WTC11 (cell line): ENCODE measurements at regions not wholly inside any gene's neighbourhood (a gene's known extent, or its start where the extent isn't known, plus 50 kb on each side); places are given as distances from the start of the nearest gene placed in this dataset.

Experiments
- ATAC-seq: fragments of 200-7000 bp; cut with Tn5 transposase; 2 replicates; pipeline ENCODE4 v1.10.0; 2021; ENCODE audit warnings: mild to moderate bottlenecking, moderate library complexity
- CTCF ChIA-PET: fragments of 300-600 bp; sonication (Branson Sonifier 250); formaldehyde crosslinking; loops from one replicate; lab custom pipeline; 2021; ENCODE audit warnings: antibody characterized with exemption; lab: Charles Lee
- POLR2A ChIA-PET: fragments of 350-600 bp; sonication (Branson Sonifier 250); formaldehyde crosslinking; loops from one replicate; lab custom pipeline; 2021; ENCODE audit warnings: antibody characterized with exemption; lab: Charles Lee
- DNase-seq: peaks from one replicate; pipeline ENCODE4 v3.0.0; 2021; ENCODE audit warnings: low spot score
- H3K27ac Mint-ChIP-seq: 2 replicates; pipeline ENCODE4 v1.8.0; 2021; ENCODE audit warnings: mixed read lengths
- H3K27me3 Mint-ChIP-seq: 2 replicates; pipeline ENCODE4 v1.8.0; 2021; ENCODE audit warnings: low read depth, mild to moderate bottlenecking, moderate library complexity, mixed read lengths
- H3K36me3 Mint-ChIP-seq: 2 replicates; pipeline ENCODE4 v1.8.0; 2021; ENCODE audit warnings: mixed read lengths
- H3K4me1 Mint-ChIP-seq: 2 replicates; pipeline ENCODE4 v1.8.0; 2022; ENCODE audit warnings: mixed read lengths
- H3K4me3 Mint-ChIP-seq: 2 replicates; pipeline ENCODE4 v1.8.0; 2021; ENCODE audit warnings: mild to moderate bottlenecking, moderate library complexity, mixed read lengths
- H3K9me3 Mint-ChIP-seq: 2 replicates; pipeline ENCODE4 v1.8.0; 2021; ENCODE audit warnings: mixed read lengths
- MYBL2 ChIP-seq: sonication (generic); formaldehyde crosslinking; IDR thresholded peaks from 2 replicates; pipeline ENCODE4 v1.8.1; 2023; ENCODE audit warnings: mild to moderate bottlenecking, moderate library complexity, missing genetic modification reagents
- NR1H2 ChIP-seq: sonication (generic); formaldehyde crosslinking; IDR thresholded peaks from 2 replicates; pipeline ENCODE4 v1.9.0; 2021; ENCODE audit warnings: mild to moderate bottlenecking, moderate library complexity, missing genetic modification reagents
- RORB ChIP-seq: fragments of 250-450 bp; sonication (Bioruptor Pico); IDR thresholded peaks from 2 replicates; pipeline ENCODE4 v1.9.0; 2021; ENCODE audit warnings: mild to moderate bottlenecking
- SOX15 ChIP-seq: fragments of 250-450 bp; sonication (Bioruptor Pico); IDR thresholded peaks from 2 replicates; pipeline ENCODE4 v1.9.0; 2021; ENCODE audit warnings: mild to moderate bottlenecking
- ZNF219 ChIP-seq: sonication (generic); formaldehyde crosslinking; IDR thresholded peaks from 2 replicates; pipeline ENCODE4 v1.8.0; 2023; ENCODE audit warnings: missing genetic modification reagents, mild to moderate bottlenecking, borderline replicate concordance
- ZNF317 ChIP-seq: sonication (generic); formaldehyde crosslinking; IDR thresholded peaks from 2 replicates; pipeline ENCODE4 v1.8.1; 2023; ENCODE audit warnings: low read depth, mild to moderate bottlenecking, moderate library complexity, missing genetic modification reagents, borderline replicate concordance
- TF ChIP-seq, protein P1 (sequence below): fragments of 250-450 bp; sonication (Bioruptor Pico); conservative IDR thresholded peaks from 2 replicates; pipeline ENCODE4 v1.9.0; 2021; ENCODE audit warnings: mild to moderate bottlenecking
- TF ChIP-seq, protein P2 (sequence below): sonication (generic); formaldehyde crosslinking; IDR thresholded peaks from 2 replicates; pipeline ENCODE4 v1.8.0; 2022; ENCODE audit warnings: missing genetic modification reagents
- TF ChIP-seq, protein P3 (sequence below): fragments of 250-450 bp; sonication (Bioruptor Pico); IDR thresholded peaks from 2 replicates; pipeline ENCODE4 v1.9.0; 2021; ENCODE audit warnings: mild to moderate bottlenecking, borderline replicate concordance
- TF ChIP-seq, protein P4 (sequence below): fragments of 250-450 bp; sonication (Bioruptor Pico); IDR thresholded peaks from 2 replicates; pipeline ENCODE4 v1.8.0; 2021; ENCODE audit warnings: mild to moderate bottlenecking
- TF ChIP-seq, protein P5 (sequence below): fragments of 200-600 bp; IDR thresholded peaks from 2 replicates; pipeline ENCODE4 v1.8.0; 2022; ENCODE audit warnings: antibody characterized with exemption

DNA sequence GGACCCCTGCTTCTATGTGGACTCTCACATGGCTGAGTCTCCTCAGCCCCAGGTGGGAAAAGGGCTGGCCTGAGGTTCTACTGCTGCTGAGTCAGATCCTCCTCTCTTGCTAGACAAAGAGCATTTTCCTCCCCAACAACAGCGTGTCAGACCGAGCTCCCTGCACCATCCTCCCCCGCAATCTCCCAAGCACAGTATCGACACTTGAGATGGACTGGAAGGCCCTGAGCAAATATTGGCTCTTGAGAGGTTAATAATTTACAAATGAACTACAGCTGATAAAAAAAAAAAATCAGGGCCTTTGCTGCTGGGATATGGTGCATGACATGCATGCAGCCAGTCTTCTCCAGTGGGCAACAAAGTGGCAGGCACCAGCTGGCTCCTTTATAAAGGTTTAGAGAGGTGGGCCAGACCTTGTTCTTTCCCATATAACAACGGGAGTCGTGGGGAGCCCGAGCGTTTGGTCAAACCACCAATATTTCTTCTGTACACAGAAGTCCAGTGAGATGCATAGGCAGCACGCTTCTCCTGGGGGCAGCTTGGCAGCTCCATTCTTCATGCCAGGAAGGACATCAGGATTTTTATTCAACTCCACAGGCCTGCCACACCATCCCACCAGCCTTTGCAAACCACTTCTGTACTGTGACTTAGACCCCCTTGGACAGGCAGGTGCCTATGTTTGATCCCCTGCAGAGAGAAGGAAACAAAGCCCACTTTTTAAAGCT lies 55.4 kb upstream of the CAMK1G start:
- Mint-ChIP-seq H3K4me3 (no peak overlapping the region), H3K27me3 (peaks cover 23% of the 10 kb centered on the region), H3K27ac (no peak overlapping the region), H3K9me3 (no peaks in the 10 kb centered on the region), H3K36me3 (no peaks in the 10 kb centered on the region), H3K4me1 (peaks cover under 1% of the 10 kb centered on the region)
- DNase-seq, result no peak
- ChIA-PET POLR2A (no interaction called here), CTCF (interaction anchor here (0.8 kb wide), 1 partner anchor 48 kb away, joined by 3 read pairs; no protein-coding TSS in a partner anchor)
- no peak for TF ChIP-seq NR1H2
- ATAC-seq, result no peak

DNA sequence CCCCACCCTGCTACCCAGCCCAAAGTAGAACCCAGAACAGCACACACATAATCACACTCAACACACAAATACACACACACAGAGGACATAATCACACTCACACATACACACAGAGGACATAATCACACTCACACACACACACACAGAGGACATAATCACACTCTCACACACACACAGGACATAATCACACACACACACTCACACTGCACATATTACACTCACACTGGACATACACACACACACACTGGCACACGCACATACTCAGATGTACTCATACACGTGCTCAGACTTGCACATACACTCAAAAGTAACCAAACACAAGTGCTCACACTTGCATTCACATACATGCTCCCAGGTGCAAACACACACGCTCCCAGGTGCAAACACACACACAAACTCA lies 54.3 kb upstream of the CAMK1G start:
- Mint-ChIP-seq H3K4me3 (no peak overlapping the region), H3K36me3 (no peaks in the 10 kb centered on the region), H3K27me3 (peaks cover 23% of the 10 kb centered on the region), H3K9me3 (no peaks in the 10 kb centered on the region), H3K4me1 (peaks cover 2% of the 10 kb centered on the region), H3K27ac (no peak overlapping the region)
- ChIA-PET POLR2A (no interaction called here), CTCF (interaction anchor here (1.3 kb wide), 1 partner anchor 280 kb away, joined by 3 read pairs; no protein-coding TSS in a partner anchor)
- DNase-seq (no peak), ATAC-seq (no peak)
- TF ChIP-seq, protein P1, sequence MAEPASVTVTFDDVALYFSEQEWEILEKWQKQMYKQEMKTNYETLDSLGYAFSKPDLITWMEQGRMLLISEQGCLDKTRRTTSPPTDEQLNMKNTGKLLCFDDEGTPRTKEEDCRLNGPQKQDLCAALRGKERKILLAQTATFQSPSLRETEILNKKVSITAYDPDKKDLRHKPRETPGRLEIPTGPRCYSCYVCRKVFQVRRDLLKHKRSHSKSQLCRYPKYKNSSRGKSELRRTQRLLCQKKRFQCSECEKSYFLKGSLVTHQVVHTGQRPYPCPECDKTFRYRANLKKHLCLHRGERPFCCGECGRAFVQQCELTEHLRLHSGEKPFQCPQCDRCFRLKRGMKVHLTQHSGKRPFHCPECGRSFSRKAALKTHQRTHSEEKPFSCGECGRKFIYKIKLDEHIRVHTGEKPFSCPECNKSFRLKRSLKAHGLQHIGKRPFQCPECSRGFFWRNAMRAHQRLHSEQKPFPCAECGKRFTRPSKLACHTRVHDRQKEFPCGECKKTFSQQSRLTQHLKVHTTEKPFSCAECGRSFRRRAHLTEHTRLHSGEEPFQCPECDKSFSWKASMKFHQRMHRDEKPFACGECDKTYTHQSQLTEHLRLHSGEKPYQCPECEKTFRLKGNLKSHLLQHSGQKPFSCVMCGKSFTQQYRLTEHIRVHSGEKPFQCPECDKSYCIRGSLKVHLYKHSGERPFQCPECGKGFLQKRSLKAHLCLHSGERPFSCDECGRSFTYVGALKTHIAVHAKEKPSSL (CRISPR knock-in tag), result no peak
- TF ChIP-seq, protein P2, sequence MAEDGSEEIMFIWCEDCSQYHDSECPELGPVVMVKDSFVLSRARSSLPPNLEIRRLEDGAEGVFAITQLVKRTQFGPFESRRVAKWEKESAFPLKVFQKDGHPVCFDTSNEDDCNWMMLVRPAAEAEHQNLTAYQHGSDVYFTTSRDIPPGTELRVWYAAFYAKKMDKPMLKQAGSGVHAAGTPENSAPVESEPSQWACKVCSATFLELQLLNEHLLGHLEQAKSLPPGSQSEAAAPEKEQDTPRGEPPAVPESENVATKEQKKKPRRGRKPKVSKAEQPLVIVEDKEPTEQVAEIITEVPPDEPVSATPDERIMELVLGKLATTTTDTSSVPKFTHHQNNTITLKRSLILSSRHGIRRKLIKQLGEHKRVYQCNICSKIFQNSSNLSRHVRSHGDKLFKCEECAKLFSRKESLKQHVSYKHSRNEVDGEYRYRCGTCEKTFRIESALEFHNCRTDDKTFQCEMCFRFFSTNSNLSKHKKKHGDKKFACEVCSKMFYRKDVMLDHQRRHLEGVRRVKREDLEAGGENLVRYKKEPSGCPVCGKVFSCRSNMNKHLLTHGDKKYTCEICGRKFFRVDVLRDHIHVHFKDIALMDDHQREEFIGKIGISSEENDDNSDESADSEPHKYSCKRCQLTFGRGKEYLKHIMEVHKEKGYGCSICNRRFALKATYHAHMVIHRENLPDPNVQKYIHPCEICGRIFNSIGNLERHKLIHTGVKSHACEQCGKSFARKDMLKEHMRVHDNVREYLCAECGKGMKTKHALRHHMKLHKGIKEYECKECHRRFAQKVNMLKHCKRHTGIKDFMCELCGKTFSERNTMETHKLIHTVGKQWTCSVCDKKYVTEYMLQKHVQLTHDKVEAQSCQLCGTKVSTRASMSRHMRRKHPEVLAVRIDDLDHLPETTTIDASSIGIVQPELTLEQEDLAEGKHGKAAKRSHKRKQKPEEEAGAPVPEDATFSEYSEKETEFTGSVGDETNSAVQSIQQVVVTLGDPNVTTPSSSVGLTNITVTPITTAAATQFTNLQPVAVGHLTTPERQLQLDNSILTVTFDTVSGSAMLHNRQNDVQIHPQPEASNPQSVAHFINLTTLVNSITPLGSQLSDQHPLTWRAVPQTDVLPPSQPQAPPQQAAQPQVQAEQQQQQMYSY (CRISPR knock-in tag), result no peak
- TF ChIP-seq ZNF219 (CRISPR knock-in tag) (no peak), SOX15 (CRISPR knock-in tag) (no peak), ZNF317 (CRISPR knock-in tag) (no peak), RORB (CRISPR knock-in tag) (no peak), MYBL2 (CRISPR knock-in tag) (no peak)
- TF ChIP-seq, protein P3, sequence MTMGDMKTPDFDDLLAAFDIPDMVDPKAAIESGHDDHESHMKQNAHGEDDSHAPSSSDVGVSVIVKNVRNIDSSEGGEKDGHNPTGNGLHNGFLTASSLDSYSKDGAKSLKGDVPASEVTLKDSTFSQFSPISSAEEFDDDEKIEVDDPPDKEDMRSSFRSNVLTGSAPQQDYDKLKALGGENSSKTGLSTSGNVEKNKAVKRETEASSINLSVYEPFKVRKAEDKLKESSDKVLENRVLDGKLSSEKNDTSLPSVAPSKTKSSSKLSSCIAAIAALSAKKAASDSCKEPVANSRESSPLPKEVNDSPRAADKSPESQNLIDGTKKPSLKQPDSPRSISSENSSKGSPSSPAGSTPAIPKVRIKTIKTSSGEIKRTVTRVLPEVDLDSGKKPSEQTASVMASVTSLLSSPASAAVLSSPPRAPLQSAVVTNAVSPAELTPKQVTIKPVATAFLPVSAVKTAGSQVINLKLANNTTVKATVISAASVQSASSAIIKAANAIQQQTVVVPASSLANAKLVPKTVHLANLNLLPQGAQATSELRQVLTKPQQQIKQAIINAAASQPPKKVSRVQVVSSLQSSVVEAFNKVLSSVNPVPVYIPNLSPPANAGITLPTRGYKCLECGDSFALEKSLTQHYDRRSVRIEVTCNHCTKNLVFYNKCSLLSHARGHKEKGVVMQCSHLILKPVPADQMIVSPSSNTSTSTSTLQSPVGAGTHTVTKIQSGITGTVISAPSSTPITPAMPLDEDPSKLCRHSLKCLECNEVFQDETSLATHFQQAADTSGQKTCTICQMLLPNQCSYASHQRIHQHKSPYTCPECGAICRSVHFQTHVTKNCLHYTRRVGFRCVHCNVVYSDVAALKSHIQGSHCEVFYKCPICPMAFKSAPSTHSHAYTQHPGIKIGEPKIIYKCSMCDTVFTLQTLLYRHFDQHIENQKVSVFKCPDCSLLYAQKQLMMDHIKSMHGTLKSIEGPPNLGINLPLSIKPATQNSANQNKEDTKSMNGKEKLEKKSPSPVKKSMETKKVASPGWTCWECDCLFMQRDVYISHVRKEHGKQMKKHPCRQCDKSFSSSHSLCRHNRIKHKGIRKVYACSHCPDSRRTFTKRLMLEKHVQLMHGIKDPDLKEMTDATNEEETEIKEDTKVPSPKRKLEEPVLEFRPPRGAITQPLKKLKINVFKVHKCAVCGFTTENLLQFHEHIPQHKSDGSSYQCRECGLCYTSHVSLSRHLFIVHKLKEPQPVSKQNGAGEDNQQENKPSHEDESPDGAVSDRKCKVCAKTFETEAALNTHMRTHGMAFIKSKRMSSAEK (CRISPR knock-in tag), result no peak
- TF ChIP-seq, protein P4, sequence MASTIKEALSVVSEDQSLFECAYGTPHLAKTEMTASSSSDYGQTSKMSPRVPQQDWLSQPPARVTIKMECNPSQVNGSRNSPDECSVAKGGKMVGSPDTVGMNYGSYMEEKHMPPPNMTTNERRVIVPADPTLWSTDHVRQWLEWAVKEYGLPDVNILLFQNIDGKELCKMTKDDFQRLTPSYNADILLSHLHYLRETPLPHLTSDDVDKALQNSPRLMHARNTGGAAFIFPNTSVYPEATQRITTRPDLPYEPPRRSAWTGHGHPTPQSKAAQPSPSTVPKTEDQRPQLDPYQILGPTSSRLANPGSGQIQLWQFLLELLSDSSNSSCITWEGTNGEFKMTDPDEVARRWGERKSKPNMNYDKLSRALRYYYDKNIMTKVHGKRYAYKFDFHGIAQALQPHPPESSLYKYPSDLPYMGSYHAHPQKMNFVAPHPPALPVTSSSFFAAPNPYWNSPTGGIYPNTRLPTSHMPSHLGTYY (CRISPR knock-in tag), result no peak
- TF ChIP-seq, protein P5, sequence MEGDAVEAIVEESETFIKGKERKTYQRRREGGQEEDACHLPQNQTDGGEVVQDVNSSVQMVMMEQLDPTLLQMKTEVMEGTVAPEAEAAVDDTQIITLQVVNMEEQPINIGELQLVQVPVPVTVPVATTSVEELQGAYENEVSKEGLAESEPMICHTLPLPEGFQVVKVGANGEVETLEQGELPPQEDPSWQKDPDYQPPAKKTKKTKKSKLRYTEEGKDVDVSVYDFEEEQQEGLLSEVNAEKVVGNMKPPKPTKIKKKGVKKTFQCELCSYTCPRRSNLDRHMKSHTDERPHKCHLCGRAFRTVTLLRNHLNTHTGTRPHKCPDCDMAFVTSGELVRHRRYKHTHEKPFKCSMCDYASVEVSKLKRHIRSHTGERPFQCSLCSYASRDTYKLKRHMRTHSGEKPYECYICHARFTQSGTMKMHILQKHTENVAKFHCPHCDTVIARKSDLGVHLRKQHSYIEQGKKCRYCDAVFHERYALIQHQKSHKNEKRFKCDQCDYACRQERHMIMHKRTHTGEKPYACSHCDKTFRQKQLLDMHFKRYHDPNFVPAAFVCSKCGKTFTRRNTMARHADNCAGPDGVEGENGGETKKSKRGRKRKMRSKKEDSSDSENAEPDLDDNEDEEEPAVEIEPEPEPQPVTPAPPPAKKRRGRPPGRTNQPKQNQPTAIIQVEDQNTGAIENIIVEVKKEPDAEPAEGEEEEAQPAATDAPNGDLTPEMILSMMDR, result no peak
